ENCODE measurements at regions not wholly inside any gene's neighbourhood (a gene's known extent, or its start where the extent isn't known, plus 50 kb on each side); places are given as distances from the start of the nearest gene placed in this dataset.

GRCh38 chr1:30579580-30579979, 143.8 kb downstream of the MATN1 start:
- no peak for TF ChIP-seq MAX (IDR thresholded peaks at IDR 0.05; ENCODE audit: low read depth, low read length)
- TF ChIP-seq POLR2A (IDR thresholded peaks at IDR 0.05; ENCODE audit: extremely low read depth, insufficient read length) = no peak
- no peak for TF ChIP-seq CTCF (IDR thresholded peaks at IDR 0.05; ENCODE audit: low read depth, low read length)
- TF ChIP-seq MYC (IDR thresholded peaks at IDR 0.05; ENCODE audit: low read depth, low read length) = no peak

Measured in NB4 (cell line).